Lung microvascular endothelial cell (primary cell): ENCODE measurements at regions not wholly inside any gene's neighbourhood (a gene's known extent, or its start where the extent isn't known, plus 50 kb on each side); places are given as distances from the start of the nearest gene placed in this dataset.
A peak's percentile ranks its signal among the peaks of the same experiment; 100 is the strongest.
"Not testable (repeated sequence)": the region's sequence is repeated elsewhere in the genome, so short reads cannot be mapped to it uniquely, and the experiment has no call there.

Experiments used
- DNase-seq, 2 donors: peaks; one replicate each; pipeline versions ENCODE4 v3.0.0 to v3.0.0-alpha.2; 2010; ENCODE audit warnings: low read depth in 2 of 2

- DNase-seq, result no peak
Measured at GRCh38 chr1:148357037-148357436, 126.1 kb downstream of the PPIAL4G start.

- DNase-seq, result no peak
Measured at GRCh38 chr1:148355976-148356375, 127.1 kb downstream of the PPIAL4G start.

GRCh38 chr1:148354913-148355308 is 128.2 kb downstream of the PPIAL4G start:
- DNase-seq, result no peak

GRCh38 chr1:148354284-148354912 is 128.7 kb downstream of the PPIAL4G start:
- DNase-seq, result no peak

- peak in 1 of 2 donors; percentile 38 for DNase-seq
Measured at GRCh38 chr1:148353461-148354283, 129.4 kb downstream of the PPIAL4G start.

GRCh38 chr1:148352470-148353053 is 130.5 kb downstream of the PPIAL4G start:
- no peak for DNase-seq

- no peak for DNase-seq
Measured at GRCh38 chr1:148347781-148348180, 135.3 kb downstream of the PPIAL4G start.

GRCh38 chr1:148345659-148346151 is 137.4 kb downstream of the PPIAL4G start:
- DNase-seq, result peak in 1 of 2 donors; percentile 33

- DNase-seq, result not testable (repeated sequence)
Measured at GRCh38 chr1:148344651-148345050, 138.5 kb downstream of the PPIAL4G start.

GRCh38 chr1:148341729-148342128 is 141.4 kb downstream of the PPIAL4G start:
- DNase-seq, result not testable (repeated sequence)

GRCh38 chr1:148336121-148336918 is 146.8 kb downstream of the PPIAL4G start:
- DNase-seq, result peak; percentile 26 to 31

GRCh38 chr1:148334339-148335130 is 148.6 kb downstream of the PPIAL4G start:
- DNase-seq, result peak; percentile 73 to 92

GRCh38 chr1:148333875-148334338 is 149.2 kb downstream of the PPIAL4G start:
- DNase-seq, result no peak

- no peak for DNase-seq
Measured at GRCh38 chr1:148328884-148329283, 154.2 kb downstream of the PPIAL4G start.

GRCh38 chr1:148325031-148325430 is 158.1 kb downstream of the PPIAL4G start:
- DNase-seq, result not testable (repeated sequence)

- DNase-seq, result not testable (repeated sequence)
Measured at GRCh38 chr1:148324465-148324864, 158.6 kb downstream of the PPIAL4G start.

GRCh38 chr1:148320079-148320478 is 163.0 kb downstream of the PPIAL4G start:
- DNase-seq, result not testable (repeated sequence)

- DNase-seq, result no peak
Measured at GRCh38 chr1:148318904-148319242, 164.2 kb downstream of the PPIAL4G start.

- DNase-seq, result no peak
Measured at GRCh38 chr1:148318123-148318903, 164.8 kb downstream of the PPIAL4G start.
